AG04449 (cell line): ENCODE measurements at regions not wholly inside any gene's neighbourhood (a gene's known extent, or its start where the extent isn't known, plus 50 kb on each side); places are given as distances from the start of the nearest gene placed in this dataset.
A peak's percentile ranks its signal among the peaks of the same experiment; 100 is the strongest.

Experiments used
- CTCF ChIA-PET: fragments of 350-600 bp; formaldehyde crosslinking; extraction: SDS; loops from one replicate; lab custom pipeline; 2021; ENCODE audit warnings: antibody characterized with exemption; lab: Yijun Ruan, JAX
- POLR2A ChIA-PET: fragments of 400-600, 350-600 bp; formaldehyde crosslinking; extraction: SDS; loops from one replicate; lab custom pipeline; 2020; ENCODE audit warnings: antibody characterized with exemption, inconsistent platforms; lab: Yijun Ruan, JAX
- DNase-seq: peaks from one replicate; pipeline ENCODE4 v3.0.0-alpha.2; 2010; ENCODE audit warnings: low read depth, low spot score
- H3K4me3 ChIP-seq: 2 replicates; pipeline ENCODE4 v1.5.1; 2011; ENCODE audit warnings: low read depth, mild to moderate bottlenecking, control low read depth, low read length
- TF ChIP-seq, protein P1 (sequence below): IDR thresholded peaks from one replicate; pipeline ENCODE4 v1.5.1; 2011; ENCODE audit warnings: mild to moderate bottlenecking, moderate library complexity, low read length, control low read depth, inconsistent platforms; ENCODE audit not compliant: insufficient read depth; ENCODE audit errors: missing control alignments

DNA sequence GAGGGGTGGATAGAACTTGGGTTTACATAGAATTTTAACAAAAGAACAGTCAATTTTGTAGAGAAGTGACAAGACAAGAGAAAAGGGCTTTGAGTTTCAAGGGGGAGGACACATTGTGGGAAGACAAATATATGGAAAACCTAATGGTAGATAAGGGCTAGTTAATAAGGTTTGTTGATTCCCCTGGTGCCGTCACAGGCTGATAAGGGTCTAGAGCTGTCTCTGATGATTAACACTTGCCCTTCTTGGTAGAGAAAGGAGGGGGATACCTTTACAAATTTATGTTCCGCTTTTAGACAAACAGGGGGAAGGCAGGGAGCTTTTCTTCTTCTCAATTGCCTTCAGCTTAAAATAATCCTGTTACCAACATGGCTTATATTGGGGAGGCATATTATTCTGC lies 124.3 kb downstream of the ETS2 start:
- H3K4me3 ChIP-seq: no peak overlapping the region
- POLR2A ChIA-PET: no interaction called here
- TF ChIP-seq, protein P1, sequence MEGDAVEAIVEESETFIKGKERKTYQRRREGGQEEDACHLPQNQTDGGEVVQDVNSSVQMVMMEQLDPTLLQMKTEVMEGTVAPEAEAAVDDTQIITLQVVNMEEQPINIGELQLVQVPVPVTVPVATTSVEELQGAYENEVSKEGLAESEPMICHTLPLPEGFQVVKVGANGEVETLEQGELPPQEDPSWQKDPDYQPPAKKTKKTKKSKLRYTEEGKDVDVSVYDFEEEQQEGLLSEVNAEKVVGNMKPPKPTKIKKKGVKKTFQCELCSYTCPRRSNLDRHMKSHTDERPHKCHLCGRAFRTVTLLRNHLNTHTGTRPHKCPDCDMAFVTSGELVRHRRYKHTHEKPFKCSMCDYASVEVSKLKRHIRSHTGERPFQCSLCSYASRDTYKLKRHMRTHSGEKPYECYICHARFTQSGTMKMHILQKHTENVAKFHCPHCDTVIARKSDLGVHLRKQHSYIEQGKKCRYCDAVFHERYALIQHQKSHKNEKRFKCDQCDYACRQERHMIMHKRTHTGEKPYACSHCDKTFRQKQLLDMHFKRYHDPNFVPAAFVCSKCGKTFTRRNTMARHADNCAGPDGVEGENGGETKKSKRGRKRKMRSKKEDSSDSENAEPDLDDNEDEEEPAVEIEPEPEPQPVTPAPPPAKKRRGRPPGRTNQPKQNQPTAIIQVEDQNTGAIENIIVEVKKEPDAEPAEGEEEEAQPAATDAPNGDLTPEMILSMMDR: no peak
- CTCF ChIA-PET: interaction anchor here (1.4 kb wide), 1 partner anchor 8 kb away, joined by 3 read pairs; no protein-coding TSS in a partner anchor
- DNase-seq: no peak

DNA sequence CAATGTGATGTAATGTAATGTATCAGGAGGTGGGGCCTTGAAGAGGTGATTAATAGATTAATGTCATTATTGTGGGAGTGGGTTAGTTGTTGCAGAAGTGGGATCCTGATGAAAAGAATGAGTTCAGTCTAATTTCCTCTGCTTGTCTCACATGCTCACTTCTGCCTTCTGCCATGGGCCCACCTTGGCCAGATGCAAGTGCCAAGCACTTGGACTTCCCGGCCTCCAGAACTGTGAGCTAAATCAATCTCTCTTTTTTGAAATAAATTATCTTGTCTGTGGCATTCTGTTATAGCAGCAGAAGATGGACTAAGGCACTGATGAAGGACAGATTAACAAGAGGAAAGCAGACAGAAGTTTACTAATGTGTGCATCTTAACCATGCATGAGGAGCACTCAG lies 123.9 kb downstream of the ETS2 start:
- TF ChIP-seq, protein P1: no peak
- ChIA-PET POLR2A (no interaction called here), CTCF (interaction anchor here (1.3 kb wide), 1 partner anchor 26 kb away, joined by 3 read pairs; no protein-coding TSS in a partner anchor)
- no peak overlapping the region for H3K4me3 ChIP-seq
- DNase-seq: no peak

DNA sequence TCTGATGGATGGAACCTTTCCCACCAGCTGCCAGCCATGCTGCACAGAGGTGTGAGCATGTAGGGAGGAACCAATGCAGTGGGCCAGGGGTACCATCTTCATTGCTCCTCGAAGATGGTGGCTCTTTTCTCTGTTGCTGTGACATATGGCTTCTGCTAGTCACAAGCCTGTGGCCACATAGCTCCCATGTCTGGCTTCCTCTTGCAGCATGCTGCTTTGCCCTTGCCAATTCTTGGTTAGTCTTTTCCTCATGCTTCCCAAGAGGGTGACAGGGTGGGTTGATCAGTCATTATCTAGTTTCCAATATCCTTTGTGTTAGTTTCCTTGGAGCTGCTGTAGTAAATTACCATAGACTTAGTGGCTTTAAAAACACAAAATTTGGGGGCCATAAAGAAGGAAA lies 123.4 kb downstream of the ETS2 start:
- TF ChIP-seq, protein P1: no peak
- ChIA-PET POLR2A (no interaction called here), CTCF (interaction anchor here (1.3 kb wide), 1 partner anchor 26 kb away, joined by 3 read pairs; no protein-coding TSS in a partner anchor)
- no peak overlapping the region for H3K4me3 ChIP-seq
- no peak for DNase-seq

DNA sequence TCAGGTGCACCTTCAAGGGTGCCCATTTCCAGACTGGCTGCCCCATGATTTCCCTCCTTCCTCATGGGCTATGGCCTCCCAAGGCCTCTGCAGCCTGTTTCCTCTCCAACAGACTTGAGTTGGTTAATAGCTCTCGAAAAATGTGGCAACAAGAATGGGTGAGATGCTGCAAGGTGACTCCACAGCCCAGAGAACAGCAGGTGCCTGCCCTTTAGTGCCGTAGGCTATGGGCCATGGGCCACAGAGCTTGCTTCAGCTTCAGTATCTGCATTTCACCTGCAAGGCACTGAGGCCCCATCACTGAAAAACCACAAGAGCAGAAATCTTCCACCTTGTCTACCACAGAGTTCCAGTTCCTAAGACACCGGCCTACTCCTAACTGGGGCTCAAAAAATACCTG lies 122.0 kb downstream of the ETS2 start:
- no peak overlapping the region for H3K4me3 ChIP-seq
- no peak for DNase-seq
- TF ChIP-seq, protein P1: no peak
- ChIA-PET CTCF (no interaction called here), POLR2A (no interaction called here)

DNA sequence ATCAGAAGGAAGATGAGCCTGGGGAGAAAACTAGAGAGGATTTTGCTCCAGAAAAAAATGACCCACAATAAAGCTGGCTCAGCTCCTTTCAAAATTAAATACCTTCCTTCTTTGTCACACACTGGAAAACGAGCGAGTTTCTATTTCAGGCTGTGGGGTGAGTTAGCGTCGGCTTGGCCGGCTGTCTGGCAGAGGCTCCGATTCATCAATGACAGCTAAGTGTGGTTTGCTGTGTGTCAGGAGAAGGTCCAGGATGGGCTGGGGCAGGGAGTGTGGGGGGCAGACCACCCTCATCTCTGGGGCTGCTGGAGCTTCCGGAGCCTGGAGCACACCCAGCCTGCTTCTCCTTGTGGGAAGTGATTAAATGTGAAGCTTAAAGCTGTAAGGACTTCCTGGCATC lies 120.2 kb downstream of the ETS2 start:
- DNase-seq: peak; percentile 67
- peak overlapping the region; percentile 32 for H3K4me3 ChIP-seq
- POLR2A ChIA-PET: interaction anchor here (1.0 kb wide), 1 partner anchor 30 kb away, joined by 3 read pairs; no protein-coding TSS in a partner anchor
- CTCF ChIA-PET: interaction anchor here (1.8 kb wide), 1 partner anchor 200 kb away, joined by 4 read pairs; no protein-coding TSS in a partner anchor
- TF ChIP-seq, protein P1: no peak

DNA sequence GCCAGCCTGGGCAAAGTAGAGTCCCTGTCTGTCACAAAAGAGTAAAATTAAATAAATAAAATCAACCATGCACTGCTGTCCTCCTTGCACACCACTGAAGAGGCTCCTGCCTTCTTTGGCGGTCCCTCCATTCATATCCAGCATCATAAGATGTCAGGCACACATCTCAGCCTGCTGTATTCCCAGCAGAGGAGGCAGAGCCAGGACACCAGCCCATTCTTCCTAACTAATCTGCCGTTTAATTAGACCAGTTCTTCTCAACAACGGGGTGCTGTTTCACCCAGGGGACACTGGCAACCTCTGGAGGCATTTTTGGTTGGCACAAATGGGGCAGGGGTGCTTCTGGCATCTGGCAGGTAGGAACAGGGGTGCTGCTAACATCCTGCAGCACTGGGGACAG lies 119.7 kb downstream of the ETS2 start:
- TF ChIP-seq, protein P1: no peak
- ChIA-PET CTCF (interaction anchor here (1.8 kb wide), 1 partner anchor 201 kb away, joined by 4 read pairs; no protein-coding TSS in a partner anchor), POLR2A (interaction anchor here (1.0 kb wide), 1 partner anchor 30 kb away, joined by 3 read pairs; no protein-coding TSS in a partner anchor)
- no peak overlapping the region for H3K4me3 ChIP-seq
- no peak for DNase-seq
